Stimulated activated CD8-positive, alpha-beta memory T cell treated with anti-CD3 and anti-CD28 coated beads, Interleukin-7, amount 100 ng/mL, for 48 hours (primary cell): ENCODE measurements at regions not wholly inside any gene's neighbourhood (a gene's known extent, or its start where the extent isn't known, plus 50 kb on each side); places are given as distances from the start of the nearest gene placed in this dataset.

Experiments used
- DNase-seq, 2 donors: peaks; one replicate each; pipeline ENCODE4 v3.0.0-alpha.2; 2020; ENCODE audit warnings: low read depth in 1 of 2; ENCODE audit errors: extremely low read depth in 1 of 2

- DNase-seq = no peak
Observed at GRCh38 chr20:10951216-10951615, 277.4 kb upstream of the JAG1 start.

- no peak for DNase-seq
Observed at GRCh38 chr20:10951904-10952303, 278.1 kb upstream of the JAG1 start.

GRCh38 chr20:10953437-10953836, 279.6 kb upstream of the JAG1 start:
- no peak for DNase-seq

- DNase-seq = no peak
Observed at GRCh38 chr20:10954137-10954840, 280.5 kb upstream of the JAG1 start.

GRCh38 chr20:10954908-10955580, 281.2 kb upstream of the JAG1 start:
- DNase-seq = no peak

- no peak for DNase-seq
Observed at GRCh38 chr20:10958279-10958678, 284.5 kb upstream of the JAG1 start.

GRCh38 chr20:10960416-10960815, 286.6 kb upstream of the JAG1 start:
- DNase-seq = no peak

- DNase-seq = no peak
Observed at GRCh38 chr20:10961651-10962288, 288.0 kb upstream of the JAG1 start.

- no peak for DNase-seq
Observed at GRCh38 chr20:10962937-10963336, 289.1 kb upstream of the JAG1 start.

- DNase-seq = no peak
Observed at GRCh38 chr20:10963717-10964266, 290.0 kb upstream of the JAG1 start.

GRCh38 chr20:10965936-10966470, 292.2 kb upstream of the JAG1 start:
- DNase-seq = no peak

GRCh38 chr20:10970109-10970508, 296.3 kb upstream of the JAG1 start:
- DNase-seq = no peak

GRCh38 chr20:10971096-10971495, 297.3 kb upstream of the JAG1 start:
- no peak for DNase-seq

GRCh38 chr20:10972219-10972860, 298.5 kb upstream of the JAG1 start:
- no peak for DNase-seq

GRCh38 chr20:10976051-10976450, 302.3 kb upstream of the JAG1 start:
- no peak for DNase-seq

GRCh38 chr20:10978019-10978702, 304.4 kb upstream of the JAG1 start:
- DNase-seq = no peak

GRCh38 chr20:10978713-10979112, 304.9 kb upstream of the JAG1 start:
- no peak for DNase-seq

- no peak for DNase-seq
Observed at GRCh38 chr20:10982692-10983091, 308.9 kb upstream of the JAG1 start.

GRCh38 chr20:10984294-10984693, 310.5 kb upstream of the JAG1 start:
- DNase-seq = no peak

- DNase-seq = no peak
Observed at GRCh38 chr20:10984913-10985312, 311.1 kb upstream of the JAG1 start.

GRCh38 chr20:10985536-10985935, 311.7 kb upstream of the JAG1 start:
- DNase-seq = no peak
